ENCODE measurements at regions not wholly inside any gene's neighbourhood (a gene's known extent, or its start where the extent isn't known, plus 50 kb on each side); places are given as distances from the start of the nearest gene placed in this dataset.

- TF ChIP-seq CTCF (IDR thresholded peaks at IDR 0.05 in 8 of 11, conservative IDR thresholded peaks at IDR 0.05 in 3 of 11) (no peak), POLR2AphosphoS5 (IDR thresholded peaks at IDR 0.05) (no peak), POLR2A (IDR thresholded peaks at IDR 0.05) (no peak)
Measured at GRCh38 chr15:38705436-38706219, 141.0 kb upstream of the RASGRP1 start.

Measured in spleen (tissue), 7 donors.